ENCODE measurements at regions not wholly inside any gene's neighbourhood (a gene's known extent, or its start where the extent isn't known, plus 50 kb on each side); places are given as distances from the start of the nearest gene placed in this dataset.
A peak's percentile ranks its signal among the peaks of the same experiment; 100 is the strongest.

DNA sequence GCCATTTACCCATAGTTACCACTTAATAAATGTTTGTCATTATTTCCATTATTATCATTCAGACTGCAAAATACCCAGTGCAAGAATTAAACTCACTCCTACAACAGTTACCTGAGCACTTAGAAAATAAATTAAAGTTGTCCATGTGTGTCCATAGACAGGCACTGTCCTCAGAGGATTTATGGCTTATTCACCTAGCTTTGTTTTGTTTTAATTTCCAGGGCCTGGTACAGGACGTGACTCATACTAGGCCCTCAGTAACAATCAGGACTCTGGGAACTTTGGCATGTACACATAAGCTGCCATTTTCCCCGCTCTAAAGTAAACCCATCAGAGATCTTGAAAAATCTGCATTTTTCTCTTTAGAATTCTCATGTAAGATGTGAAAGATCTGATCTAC lies 458.5 kb upstream of the ARRDC4 start:
- Histone ChIP-seq H3K79me2 (ENCODE audit: control insufficient read depth, insufficient read depth, low read length) (no peaks in the 10 kb centered on the region), H3K36me3 (ENCODE audit: control insufficient read depth in 2 of 2, extremely low read depth in 1 of 2, insufficient read depth in 2 of 2, low read length in 2 of 2) (no peaks in the 10 kb centered on the region), H2AFZ (ENCODE audit: low read depth, low read length) (peak overlapping the region; percentile 65), H3K27ac (ENCODE audit: insufficient read depth, low read depth, low read length) (peak overlapping the region; percentile 99), H3K9ac (replicated peaks; ENCODE audit: extremely low read depth, insufficient read depth, low read length) (no peak overlapping the region), H4K20me1 (replicated peaks; ENCODE audit: control insufficient read depth, extremely low read depth, insufficient read depth, low read length) (no peaks in the 10 kb centered on the region), H3K4me1 (ENCODE audit: control insufficient read depth, extremely low read depth, insufficient read depth, low read length) (peaks cover 34% of the 10 kb centered on the region), H3K9me3 (replicated peaks; ENCODE audit: control insufficient read depth, insufficient read depth, low read length) (no peaks in the 10 kb centered on the region), H3K4me2 (ENCODE audit: insufficient read depth, low read length) (peak overlapping the region; percentile 5), H3K9me1 (replicated peaks; ENCODE audit: control insufficient read depth, extremely low read depth, insufficient read depth, low read length) (no peaks in the 10 kb centered on the region), H3K4me3 (replicated peaks in 1 of 3; ENCODE audit: insufficient read depth in 1 of 3, low read depth in 1 of 3, low read length in 3 of 3) (no peak overlapping the region), H3K27me3 (ENCODE audit: control insufficient read depth in 2 of 2, insufficient read depth in 2 of 2, low read length in 2 of 2) (no peaks in the 10 kb centered on the region)
- dilution Hi-C loops (cut with MboI; ENCODE audit: extremely low pct_ligation_motif_present, low sequenced_read_pairs) (no loop called here), intact Hi-C loops (cut with micrococcal nuclease) (loop anchor here (5.0 to 10.0 kb wide), 3 partner anchors 255 to 1173 kb away; no protein-coding TSS in a partner anchor)
- peak; percentile 46 for TF ChIP-seq GATA2 (IDR thresholded peaks at IDR 0.05; ENCODE audit: insufficient read depth, insufficient read length, low read depth, low read length)
- TF ChIP-seq FOS (IDR thresholded peaks at IDR 0.05; ENCODE audit: borderline replicate concordance, insufficient read depth, low read length): peak; percentile 86
- TF ChIP-seq MYC (IDR thresholded peaks at IDR 0.05; ENCODE audit: low read depth, low read length): no peak
- peak; percentile 46 for TF ChIP-seq POLR2AphosphoS5 (IDR thresholded peaks at IDR 0.05; ENCODE audit: insufficient read depth, low read depth, low read length)
- peak; percentile 87 for TF ChIP-seq JUN (IDR thresholded peaks at IDR 0.05; ENCODE audit: borderline replicate concordance, insufficient read depth, insufficient read length, low read depth)
- FAIRE-seq (peak; percentile 82), DNase-seq (ENCODE audit: low read depth, low spot score) (peak; percentile 87)
- ChIA-PET POLR2A (no interaction called here), CTCF (no interaction called here)
- no TSS peak for BruUV-seq (replicated peaks)

DNA sequence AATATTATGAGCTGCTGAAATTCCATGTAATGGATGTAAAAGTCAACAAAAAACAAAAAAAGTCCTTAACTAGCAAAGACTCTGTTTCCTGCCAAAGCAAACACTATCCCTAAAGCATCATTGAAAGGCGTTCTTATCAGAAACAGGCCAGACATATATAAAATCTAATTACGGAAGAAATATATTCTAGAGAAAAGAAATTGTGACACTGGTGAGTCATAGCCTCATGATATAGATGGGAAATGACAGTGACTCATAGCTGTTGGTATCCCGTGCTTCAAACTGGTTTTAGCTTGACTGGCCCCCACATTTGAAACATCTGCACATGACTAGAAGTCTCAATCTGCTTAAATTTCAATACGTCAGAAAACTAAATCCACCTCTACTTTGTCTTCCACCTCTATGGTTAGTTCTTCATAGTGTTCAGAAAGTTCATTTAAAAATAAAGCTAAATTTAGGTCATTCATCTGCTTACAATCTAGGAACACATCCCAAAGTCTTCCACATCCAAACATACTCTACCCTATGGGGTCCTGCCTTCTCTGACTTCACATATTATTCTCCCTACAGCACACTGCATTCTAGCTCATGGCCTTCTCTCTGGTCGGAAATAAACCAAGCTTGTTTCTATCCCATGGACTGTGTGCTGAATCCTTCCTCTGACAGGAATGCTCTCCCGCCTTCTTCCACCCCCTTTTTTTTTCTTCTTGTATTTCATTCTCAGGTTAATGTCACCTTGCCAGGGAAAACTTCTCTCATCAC lies 456.3 kb upstream of the ARRDC4 start:
- dilution Hi-C loops (cut with MboI; ENCODE audit: extremely low pct_ligation_motif_present, low sequenced_read_pairs): no loop called here
- intact Hi-C loops (cut with micrococcal nuclease): loop anchor here (1.0 to 10.0 kb wide), 4 partner anchors 63 to 1171 kb away; no protein-coding TSS in a partner anchor
- no peaks in the 10 kb centered on the region for H4K20me1 ChIP-seq (replicated peaks; ENCODE audit: control insufficient read depth, extremely low read depth, insufficient read depth, low read length)
- H3K27me3 ChIP-seq (ENCODE audit: control insufficient read depth in 2 of 2, insufficient read depth in 2 of 2, low read length in 2 of 2): no peaks in the 10 kb centered on the region
- H3K9me1 ChIP-seq (replicated peaks; ENCODE audit: control insufficient read depth, extremely low read depth, insufficient read depth, low read length): no peaks in the 10 kb centered on the region
- peak overlapping the region; percentile 66 for H2AFZ ChIP-seq (ENCODE audit: low read depth, low read length)
- no peaks in the 10 kb centered on the region for H3K36me3 ChIP-seq (ENCODE audit: control insufficient read depth in 2 of 2, extremely low read depth in 1 of 2, insufficient read depth in 2 of 2, low read length in 2 of 2)
- H3K9me3 ChIP-seq (replicated peaks; ENCODE audit: control insufficient read depth, insufficient read depth, low read length): no peaks in the 10 kb centered on the region
- peak overlapping the region; percentile 45 for H3K9ac ChIP-seq (replicated peaks; ENCODE audit: extremely low read depth, insufficient read depth, low read length)
- H3K4me3 ChIP-seq (replicated peaks in 1 of 3; ENCODE audit: insufficient read depth in 1 of 3, low read depth in 1 of 3, low read length in 3 of 3): no peak overlapping the region
- POLR2A ChIA-PET: interaction anchor here (1.0 kb wide), 1 partner anchor 63 kb away, joined by 4 read pairs; no protein-coding TSS in a partner anchor
- FAIRE-seq (peak; percentile 95), DNase-seq (ENCODE audit: low read depth, low spot score) (peak; percentile 97)
- H3K27ac ChIP-seq (ENCODE audit: insufficient read depth, low read depth, low read length): peak overlapping the region; percentile 99
- CTCF ChIA-PET: interaction anchor here (1.0 kb wide), 1 partner anchor 64 kb away, joined by 3 read pairs; no protein-coding TSS in a partner anchor
- peaks cover 34% of the 10 kb centered on the region for H3K4me1 ChIP-seq (ENCODE audit: control insufficient read depth, extremely low read depth, insufficient read depth, low read length)
- no peaks in the 10 kb centered on the region for H3K79me2 ChIP-seq (ENCODE audit: control insufficient read depth, insufficient read depth, low read length)
- peak overlapping the region; percentile 87 for H3K4me2 ChIP-seq (ENCODE audit: insufficient read depth, low read length)
- BruUV-seq (replicated peaks): TSS peak; percentile 99
- TF ChIP-seq GATA2 (IDR thresholded peaks at IDR 0.05; ENCODE audit: insufficient read depth, insufficient read length, low read depth, low read length): peak; percentile 87
- no peak for TF ChIP-seq MYC (IDR thresholded peaks at IDR 0.05; ENCODE audit: low read depth, low read length)
- TF ChIP-seq FOS (IDR thresholded peaks at IDR 0.05; ENCODE audit: borderline replicate concordance, insufficient read depth, low read length): peak; percentile 99
- peak; percentile 73 for TF ChIP-seq POLR2AphosphoS5 (IDR thresholded peaks at IDR 0.05; ENCODE audit: insufficient read depth, low read depth, low read length)
- TF ChIP-seq, protein P1, sequence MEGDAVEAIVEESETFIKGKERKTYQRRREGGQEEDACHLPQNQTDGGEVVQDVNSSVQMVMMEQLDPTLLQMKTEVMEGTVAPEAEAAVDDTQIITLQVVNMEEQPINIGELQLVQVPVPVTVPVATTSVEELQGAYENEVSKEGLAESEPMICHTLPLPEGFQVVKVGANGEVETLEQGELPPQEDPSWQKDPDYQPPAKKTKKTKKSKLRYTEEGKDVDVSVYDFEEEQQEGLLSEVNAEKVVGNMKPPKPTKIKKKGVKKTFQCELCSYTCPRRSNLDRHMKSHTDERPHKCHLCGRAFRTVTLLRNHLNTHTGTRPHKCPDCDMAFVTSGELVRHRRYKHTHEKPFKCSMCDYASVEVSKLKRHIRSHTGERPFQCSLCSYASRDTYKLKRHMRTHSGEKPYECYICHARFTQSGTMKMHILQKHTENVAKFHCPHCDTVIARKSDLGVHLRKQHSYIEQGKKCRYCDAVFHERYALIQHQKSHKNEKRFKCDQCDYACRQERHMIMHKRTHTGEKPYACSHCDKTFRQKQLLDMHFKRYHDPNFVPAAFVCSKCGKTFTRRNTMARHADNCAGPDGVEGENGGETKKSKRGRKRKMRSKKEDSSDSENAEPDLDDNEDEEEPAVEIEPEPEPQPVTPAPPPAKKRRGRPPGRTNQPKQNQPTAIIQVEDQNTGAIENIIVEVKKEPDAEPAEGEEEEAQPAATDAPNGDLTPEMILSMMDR (IDR thresholded peaks at IDR 0.05; ENCODE audit: extremely low read depth in 1 of 2, insufficient read depth in 1 of 2, low read depth in 1 of 2, low read length in 2 of 2): no peak
- TF ChIP-seq JUN (IDR thresholded peaks at IDR 0.05; ENCODE audit: borderline replicate concordance, insufficient read depth, insufficient read length, low read depth): peak; percentile 100
- TF ChIP-seq POLR2A (IDR thresholded peaks at IDR 0.05; ENCODE audit: low read depth, low read length): peak; percentile 71
- TF ChIP-seq EZH2 (IDR thresholded peaks at IDR 0.05; ENCODE audit: borderline replicate concordance, low read depth, low read length, severe bottlenecking): no peak
- TF ChIP-seq, protein P2, sequence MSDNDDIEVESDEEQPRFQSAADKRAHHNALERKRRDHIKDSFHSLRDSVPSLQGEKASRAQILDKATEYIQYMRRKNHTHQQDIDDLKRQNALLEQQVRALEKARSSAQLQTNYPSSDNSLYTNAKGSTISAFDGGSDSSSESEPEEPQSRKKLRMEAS (IDR thresholded peaks at IDR 0.05; ENCODE audit: insufficient read depth, insufficient read length): no peak

All from endothelial cell of umbilical vein (primary cell).